PC-9 (cell line): ENCODE measurements at regions not wholly inside any gene's neighbourhood (a gene's known extent, or its start where the extent isn't known, plus 50 kb on each side); places are given as distances from the start of the nearest gene placed in this dataset.

Source experiments
- BruUV-seq: library from RNA; stranded (reverse); fragments of 400-500 nt; replicated peaks from 2 replicates; lab custom pipeline; 2021; lab: Mats Ljungman, UMichigan
- CTCF ChIA-PET: fragments of 300-600 bp; sonication (Branson Sonifier 250); formaldehyde crosslinking; loops from one replicate; lab custom pipeline; 2022; ENCODE audit warnings: antibody characterized with exemption; lab: Charles Lee
- POLR2A ChIA-PET: fragments of 300-600 bp; sonication (Branson Sonifier 250); formaldehyde crosslinking; loops from one replicate; lab custom pipeline; 2022; ENCODE audit warnings: antibody characterized with exemption; ENCODE audit not compliant: unreplicated experiment; lab: Charles Lee
- DNase-seq, 2 experiments: peaks; one replicate each; pipeline versions ENCODE4 v3.0.0 to v3.0.0-alpha.2; 2015 to 2022; ENCODE audit warnings: mixed read lengths in 1 of 2
- H2AFZ ChIP-seq: fragments of 200-600 bp; sonication (generic); 2 replicates; pipeline ENCODE4 v1.8.1; 2017; ENCODE audit warnings: antibody characterized with exemption
- H3F3A ChIP-seq: fragments of 200-600 bp; sonication (generic); 2 replicates; pipeline ENCODE4 v1.8.1; 2017; ENCODE audit warnings: antibody characterized with exemption, mild to moderate bottlenecking, low read depth; ENCODE audit not compliant: insufficient read depth
- H3K27ac ChIP-seq: fragments of 200-600 bp; sonication (generic); 2 replicates; pipeline ENCODE4 v1.6.1; 2016; ENCODE audit warnings: mixed run types
- H3K27me3 ChIP-seq: fragments of 200-600 bp; sonication (generic); 2 replicates; pipeline ENCODE4 v1.6.1; 2016; ENCODE audit warnings: low read depth, mixed run types; ENCODE audit not compliant: insufficient read depth
- H3K36me3 ChIP-seq: fragments of 200-600 bp; sonication (generic); 2 replicates; pipeline ENCODE4 v1.6.1; 2016; ENCODE audit warnings: low read depth, mixed run types
- H3K4me1 ChIP-seq: fragments of 200-600 bp; sonication (generic); replicated peaks from 2 replicates; pipeline ENCODE4 v1.6.1; 2016; ENCODE audit warnings: mixed run types; ENCODE audit not compliant: insufficient read depth
- H3K4me2 ChIP-seq: fragments of 200-600 bp; sonication (generic); 2 replicates; pipeline ENCODE4 v1.6.1; 2017; ENCODE audit warnings: mixed run types
- H3K4me3 ChIP-seq: fragments of 200-600 bp; sonication (generic); 2 replicates; pipeline ENCODE4 v1.6.1; 2016; ENCODE audit warnings: mixed run types
- H3K79me2 ChIP-seq: fragments of 200-600 bp; sonication (generic); 2 replicates; pipeline ENCODE4 v1.6.1; 2017; ENCODE audit warnings: low read depth, mixed run types
- H3K9me2 ChIP-seq: fragments of 200-600 bp; sonication (generic); 2 replicates; pipeline ENCODE4 v1.8.1; 2017; ENCODE audit warnings: mild to moderate bottlenecking; ENCODE audit not compliant: insufficient read depth
- H3K9me3 ChIP-seq: fragments of 200-600 bp; sonication (generic); 2 replicates; pipeline ENCODE4 v1.8.1; 2016; ENCODE audit warnings: low read depth; ENCODE audit not compliant: insufficient read depth
- H4K20me1 ChIP-seq: fragments of 200-600 bp; sonication (generic); 2 replicates; pipeline ENCODE4 v1.8.1; 2017; ENCODE audit not compliant: insufficient read depth
- EZH2 ChIP-seq: fragments of 200-600 bp; sonication (generic); IDR thresholded peaks from 2 replicates; pipeline ENCODE4 v1.8.0; 2017; ENCODE audit warnings: antibody characterized with exemption, low read depth
- intact Hi-C: fragments of 100-400 bp; cut with micrococcal nuclease; formaldehyde crosslinking; loops from one replicate; pipeline ENCODE4 v1.10.0; 2022; ENCODE audit not compliant: unreplicated experiment
- TF ChIP-seq, protein P1 (sequence below): fragments of 200-600 bp; sonication (generic); conservative IDR thresholded peaks from 2 replicates; pipeline ENCODE4 v1.6.1; 2017; ENCODE audit warnings: mixed run types, antibody characterized with exemption, mild to moderate bottlenecking, moderate library complexity

DNA sequence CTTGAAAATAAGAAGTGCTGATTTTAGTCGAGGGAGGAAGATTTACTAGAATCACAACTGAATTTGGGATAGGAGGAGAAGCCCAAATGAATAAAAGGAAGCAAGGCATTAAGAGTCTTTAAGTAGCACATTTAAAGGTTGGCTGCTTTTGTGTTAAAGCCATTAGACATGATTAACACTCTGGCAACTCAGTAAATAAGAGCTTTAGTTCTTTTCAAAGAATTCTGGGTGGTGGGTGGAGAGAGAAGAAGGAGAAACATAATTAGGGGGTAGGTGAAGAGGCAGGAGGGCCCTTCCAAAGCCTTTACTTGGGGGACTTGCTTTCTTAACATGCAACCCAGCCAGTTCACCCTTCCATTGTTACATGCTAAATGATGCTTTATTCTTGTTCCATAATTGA lies 284.6 kb upstream of the SEL1L start:
- H3F3A ChIP-seq, result no peaks in the 10 kb centered on the region
- H3K27ac ChIP-seq, result no peak overlapping the region
- no peaks in the 10 kb centered on the region for H3K9me2 ChIP-seq
- no peak for DNase-seq
- TF ChIP-seq, protein P1, sequence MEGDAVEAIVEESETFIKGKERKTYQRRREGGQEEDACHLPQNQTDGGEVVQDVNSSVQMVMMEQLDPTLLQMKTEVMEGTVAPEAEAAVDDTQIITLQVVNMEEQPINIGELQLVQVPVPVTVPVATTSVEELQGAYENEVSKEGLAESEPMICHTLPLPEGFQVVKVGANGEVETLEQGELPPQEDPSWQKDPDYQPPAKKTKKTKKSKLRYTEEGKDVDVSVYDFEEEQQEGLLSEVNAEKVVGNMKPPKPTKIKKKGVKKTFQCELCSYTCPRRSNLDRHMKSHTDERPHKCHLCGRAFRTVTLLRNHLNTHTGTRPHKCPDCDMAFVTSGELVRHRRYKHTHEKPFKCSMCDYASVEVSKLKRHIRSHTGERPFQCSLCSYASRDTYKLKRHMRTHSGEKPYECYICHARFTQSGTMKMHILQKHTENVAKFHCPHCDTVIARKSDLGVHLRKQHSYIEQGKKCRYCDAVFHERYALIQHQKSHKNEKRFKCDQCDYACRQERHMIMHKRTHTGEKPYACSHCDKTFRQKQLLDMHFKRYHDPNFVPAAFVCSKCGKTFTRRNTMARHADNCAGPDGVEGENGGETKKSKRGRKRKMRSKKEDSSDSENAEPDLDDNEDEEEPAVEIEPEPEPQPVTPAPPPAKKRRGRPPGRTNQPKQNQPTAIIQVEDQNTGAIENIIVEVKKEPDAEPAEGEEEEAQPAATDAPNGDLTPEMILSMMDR, result no peak
- no peak for TF ChIP-seq EZH2
- H3K9me3 ChIP-seq, result no peaks in the 10 kb centered on the region
- H3K4me2 ChIP-seq, result no peak overlapping the region
- no peaks in the 10 kb centered on the region for H4K20me1 ChIP-seq
- BruUV-seq, result no TSS peak
- ChIA-PET POLR2A (no interaction called here), CTCF (no interaction called here)
- H3K27me3 ChIP-seq, result no peaks in the 10 kb centered on the region
- no peaks in the 10 kb centered on the region for H3K36me3 ChIP-seq
- no peak overlapping the region for H2AFZ ChIP-seq
- no peak overlapping the region for H3K4me3 ChIP-seq
- no peaks in the 10 kb centered on the region for H3K79me2 ChIP-seq
- intact Hi-C loops, result no loop called here
- H3K4me1 ChIP-seq, result no peaks in the 10 kb centered on the region

DNA sequence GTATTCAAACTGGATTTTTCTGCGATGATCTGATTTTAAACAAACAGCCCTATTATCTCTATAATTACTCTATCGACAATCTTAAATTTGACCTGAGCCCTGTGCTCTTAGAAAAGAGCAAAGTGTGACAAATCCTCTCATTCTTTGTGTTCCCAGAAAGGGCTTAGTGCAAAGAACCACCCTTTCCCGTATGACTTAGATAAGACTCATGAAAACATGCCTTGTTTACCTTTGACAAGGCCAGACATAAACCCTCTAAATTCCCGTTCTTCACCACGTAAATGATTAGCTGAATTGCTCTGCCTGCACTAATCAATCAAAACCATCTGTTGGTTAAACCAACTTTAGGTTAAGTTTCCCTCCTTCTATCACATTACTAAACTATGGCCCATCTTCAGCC lies 285.7 kb upstream of the SEL1L start:
- Histone ChIP-seq H3F3A (no peaks in the 10 kb centered on the region), H3K4me2 (no peak overlapping the region), H3K9me3 (no peaks in the 10 kb centered on the region), H3K27me3 (no peaks in the 10 kb centered on the region), H3K79me2 (no peaks in the 10 kb centered on the region), H3K4me1 (no peaks in the 10 kb centered on the region), H3K27ac (no peak overlapping the region), H2AFZ (no peak overlapping the region), H3K4me3 (no peak overlapping the region), H3K9me2 (no peaks in the 10 kb centered on the region), H3K36me3 (no peaks in the 10 kb centered on the region), H4K20me1 (no peaks in the 10 kb centered on the region)
- intact Hi-C loops, result no loop called here
- BruUV-seq, result no TSS peak
- TF ChIP-seq, protein P1, result no peak
- TF ChIP-seq EZH2, result no peak
- no peak for DNase-seq
- ChIA-PET CTCF (no interaction called here), POLR2A (no interaction called here)

DNA sequence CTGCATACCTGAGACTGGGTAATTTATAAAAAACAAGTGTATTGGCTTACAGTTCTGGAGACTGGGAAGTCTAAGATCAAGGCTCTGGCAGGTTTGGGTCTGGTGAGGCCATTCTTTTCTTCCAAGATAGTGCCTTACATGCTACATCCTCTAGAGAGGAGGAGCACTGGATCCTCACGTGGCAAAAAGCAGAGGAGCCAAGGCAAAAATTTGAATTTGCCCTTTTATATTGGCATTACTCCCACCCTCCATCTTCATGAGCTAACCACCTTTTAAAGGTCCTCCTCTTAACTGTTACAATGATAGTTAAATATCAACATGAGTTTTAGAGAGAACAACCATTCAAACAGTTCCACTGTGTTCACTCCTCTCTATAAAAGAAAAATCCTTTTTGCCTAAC lies 286.3 kb upstream of the SEL1L start:
- TF ChIP-seq, protein P1, result no peak
- TF ChIP-seq EZH2, result no peak
- Histone ChIP-seq H3K27me3 (no peaks in the 10 kb centered on the region), H3F3A (no peaks in the 10 kb centered on the region), H4K20me1 (no peaks in the 10 kb centered on the region), H3K36me3 (no peaks in the 10 kb centered on the region), H3K4me3 (no peak overlapping the region), H3K9me2 (no peaks in the 10 kb centered on the region), H3K79me2 (no peaks in the 10 kb centered on the region), H2AFZ (no peak overlapping the region), H3K4me1 (no peaks in the 10 kb centered on the region), H3K4me2 (no peak overlapping the region), H3K27ac (no peak overlapping the region), H3K9me3 (no peaks in the 10 kb centered on the region)
- POLR2A ChIA-PET, result no interaction called here
- CTCF ChIA-PET, result no interaction called here
- intact Hi-C loops, result no loop called here
- no peak for DNase-seq
- BruUV-seq, result no TSS peak
